Stomach (tissue), 4 donors: ENCODE measurements at regions not wholly inside any gene's neighbourhood (a gene's known extent, or its start where the extent isn't known, plus 50 kb on each side); places are given as distances from the start of the nearest gene placed in this dataset.

ENCODE experiments used
- CTCF ChIP-seq, 7 experiments: fragments of 450-650 bp in 4 of 7; fragments of 200-600 bp in 3 of 7; sonication (generic) in 3 of 7; IDR thresholded peaks; one replicate each; pipeline ENCODE4 v1.5.1; 2016 to 2019; ENCODE audit warnings: antibody characterized with exemption in 7 of 7, control low read depth in 2 of 7, mild to moderate bottlenecking in 1 of 7
- EP300 ChIP-seq: sonication (generic); formaldehyde crosslinking; IDR thresholded peaks from one replicate; pipeline ENCODE4 v1.6.1; 2017; ENCODE audit warnings: antibody characterized with exemption

GRCh38 chr3:170754311-170754693 lies 115.7 kb downstream of the RPL22L1 start:
- TF ChIP-seq EP300 (no peak), CTCF (IDR thresholded peaks at IDR 0.05) (no peak)
